Naive thymus-derived CD4-positive, alpha-beta T cell (primary cell): ENCODE measurements at regions not wholly inside any gene's neighbourhood (a gene's known extent, or its start where the extent isn't known, plus 50 kb on each side); places are given as distances from the start of the nearest gene placed in this dataset.
"Not testable (repeated sequence)": the region's sequence is repeated elsewhere in the genome, so short reads cannot be mapped to it uniquely, and the experiment has no call there.

Experiments used
- ATAC-seq: fragments of 150-1000 bp; cut with Tn5 transposase; 2 replicates; pipeline ENCODE4 v1.10.0; 2021; ENCODE audit warnings: mild to moderate bottlenecking, moderate library complexity
- CTCF ChIA-PET: fragments of 350-600 bp; sonication (Branson Sonifier 250); formaldehyde crosslinking; loops from one replicate; lab custom pipeline; 2021; ENCODE audit warnings: antibody characterized with exemption; lab: Charles Lee
- POLR2A ChIA-PET: fragments of 350-600 bp; sonication (Branson Sonifier 250); formaldehyde crosslinking; loops from one replicate; lab custom pipeline; 2021; ENCODE audit warnings: antibody characterized with exemption, inconsistent platforms; lab: Charles Lee
- DNase-seq, 9 donors: peaks; one replicate each; pipeline versions ENCODE4 v3.0.0 to v3.0.0-alpha.2; 2020 to 2022; ENCODE audit warnings: mixed read lengths in 1 of 9
- H3K27ac ChIP-seq: one replicate; pipeline ENCODE4 v1.7.0; 2013; ENCODE audit warnings: mild to moderate bottlenecking, low read depth, low read length, moderate library complexity
- H3K27me3 ChIP-seq, 2 donors: one replicate each; pipeline ENCODE4 v1.7.0; 2013; ENCODE audit warnings: low read length in 2 of 2, mild to moderate bottlenecking in 2 of 2, moderate library complexity in 2 of 2; ENCODE audit not compliant: control insufficient read depth in 2 of 2, insufficient read depth in 2 of 2
- H3K36me3 ChIP-seq, 3 experiments: 1 replicate in 2 of 3; 2 replicates in 1 of 3; pipeline ENCODE4 v1.7.0; 2013; ENCODE audit warnings: low read length in 3 of 3, mild to moderate bottlenecking in 3 of 3, moderate library complexity in 1 of 3; ENCODE audit not compliant: insufficient read depth in 3 of 3, control insufficient read depth in 2 of 3
- H3K4me1 ChIP-seq, 2 donors: one replicate each; pipeline ENCODE4 v1.7.0; 2013; ENCODE audit warnings: low read length in 2 of 2, mild to moderate bottlenecking in 2 of 2, moderate library complexity in 1 of 2; ENCODE audit not compliant: control insufficient read depth in 2 of 2, insufficient read depth in 2 of 2
- H3K4me3 ChIP-seq: 2 replicates; pipeline ENCODE4 v1.7.0; 2013; ENCODE audit warnings: mild to moderate bottlenecking, low read length
- H3K9me3 ChIP-seq, 3 experiments: 1 replicate in 2 of 3; 2 replicates in 1 of 3; pipeline ENCODE4 v1.7.0; 2013; ENCODE audit warnings: low read length in 3 of 3; ENCODE audit not compliant: control insufficient read depth in 2 of 3
- H3K27ac Mint-ChIP-seq, 9 donors: one replicate each; pipeline ENCODE4 v1.8.0; 2020 to 2022; ENCODE audit warnings: mixed read lengths in 9 of 9, mild to moderate bottlenecking in 8 of 9, moderate library complexity in 5 of 9, inconsistent platforms in 2 of 9
- H3K27me3 Mint-ChIP-seq, 5 donors: one replicate each; pipeline ENCODE4 v1.8.0; 2021 to 2022; ENCODE audit warnings: mixed read lengths in 5 of 5, mild to moderate bottlenecking in 1 of 5
- H3K36me3 Mint-ChIP-seq, 5 donors: one replicate each; pipeline ENCODE4 v1.8.0; 2020 to 2022; ENCODE audit warnings: mixed read lengths in 5 of 5, mild to moderate bottlenecking in 3 of 5, inconsistent platforms in 1 of 5
- H3K4me1 Mint-ChIP-seq, 7 donors: one replicate each; pipeline ENCODE4 v1.8.0; 2020 to 2022; ENCODE audit warnings: mixed read lengths in 7 of 7, mild to moderate bottlenecking in 3 of 7, inconsistent platforms in 1 of 7
- H3K4me3 Mint-ChIP-seq, 10 donors: one replicate each; pipeline ENCODE4 v1.8.0; 2020 to 2022; ENCODE audit warnings: mild to moderate bottlenecking in 10 of 10, mixed read lengths in 10 of 10, moderate library complexity in 6 of 10, inconsistent platforms in 2 of 10
- H3K9me3 Mint-ChIP-seq, 11 donors: one replicate each; pipeline ENCODE4 v1.8.0; 2020 to 2022; ENCODE audit warnings: mixed read lengths in 11 of 11, mild to moderate bottlenecking in 4 of 11, inconsistent platforms in 1 of 11, moderate library complexity in 1 of 11
- intact Hi-C, 2 donors: fragments of 100-400 bp; cut with micrococcal nuclease; formaldehyde crosslinking; loops; one replicate each; pipeline ENCODE4 v1.15.1; 2023

- intact Hi-C loops, H3K27me3 ChIP-seq, H3K4me3 ChIP-seq, H3K9me3 ChIP-seq, CTCF ChIA-PET, H3K4me1 ChIP-seq, H3K36me3 Mint-ChIP-seq, H3K27ac Mint-ChIP-seq, H3K4me1 Mint-ChIP-seq, H3K36me3 ChIP-seq, H3K4me3 Mint-ChIP-seq, H3K27ac ChIP-seq, POLR2A ChIA-PET, ATAC-seq, DNase-seq: not testable (repeated sequence)
- peaks cover 0 to 21% (median 11%) of the 10 kb centered on the region in 5 donors for H3K27me3 Mint-ChIP-seq
- H3K9me3 Mint-ChIP-seq: peaks cover 7 to 46% (median 18%) of the 10 kb centered on the region in 11 donors
Measured at GRCh38 chr17:34032305-34032704, 222.8 kb upstream of the CCL2 start.

GRCh38 chr17:34038786-34039185 is 216.3 kb upstream of the CCL2 start:
- H3K4me1 Mint-ChIP-seq, H3K4me3 ChIP-seq, H3K4me3 Mint-ChIP-seq, POLR2A ChIA-PET, H3K4me1 ChIP-seq, H3K27ac ChIP-seq, H3K27ac Mint-ChIP-seq, H3K27me3 ChIP-seq, CTCF ChIA-PET, H3K36me3 ChIP-seq, intact Hi-C loops, ATAC-seq, H3K36me3 Mint-ChIP-seq, H3K9me3 ChIP-seq, DNase-seq: not testable (repeated sequence)
- Mint-ChIP-seq H3K27me3 (peaks cover 0 to 15% (median 8%) of the 10 kb centered on the region in 5 donors), H3K9me3 (peaks cover 0 to 12% (median 5%) of the 10 kb centered on the region in 11 donors)

GRCh38 chr17:34039213-34039612 is 215.9 kb upstream of the CCL2 start:
- H3K27ac Mint-ChIP-seq, intact Hi-C loops, H3K4me1 ChIP-seq, CTCF ChIA-PET, H3K36me3 ChIP-seq, H3K36me3 Mint-ChIP-seq, POLR2A ChIA-PET, H3K27ac ChIP-seq, H3K27me3 ChIP-seq, H3K4me1 Mint-ChIP-seq, H3K4me3 ChIP-seq, DNase-seq, ATAC-seq, H3K4me3 Mint-ChIP-seq, H3K9me3 ChIP-seq: not testable (repeated sequence)
- H3K27me3 Mint-ChIP-seq: peaks cover 0 to 15% (median 8%) of the 10 kb centered on the region in 5 donors
- H3K9me3 Mint-ChIP-seq: peaks cover 0 to 11% (median 4%) of the 10 kb centered on the region in 11 donors

- H3K27ac Mint-ChIP-seq, H3K27me3 ChIP-seq, H3K4me1 Mint-ChIP-seq, POLR2A ChIA-PET, CTCF ChIA-PET, H3K4me3 Mint-ChIP-seq, intact Hi-C loops, H3K36me3 ChIP-seq, H3K9me3 ChIP-seq, H3K4me3 ChIP-seq, H3K36me3 Mint-ChIP-seq, H3K9me3 Mint-ChIP-seq, H3K4me1 ChIP-seq, H3K27ac ChIP-seq: not testable (repeated sequence)
- ATAC-seq (peak; percentile 89), DNase-seq (peak in 4 of 9 donors; percentile 3 to 29 (median 15))
- H3K27me3 Mint-ChIP-seq: peaks cover 0 to 15% (median 8%) of the 10 kb centered on the region in 5 donors
Measured at GRCh38 chr17:34039759-34040555, 215.1 kb upstream of the CCL2 start.

GRCh38 chr17:34045990-34046389 is 209.1 kb upstream of the CCL2 start:
- Histone ChIP-seq H3K36me3 (no peaks in the 10 kb centered on the region), H3K4me3 (no peak overlapping the region), H3K9me3 (no peaks in the 10 kb centered on the region), H3K27ac (no peak overlapping the region), H3K27me3 (no peaks in the 10 kb centered on the region), H3K4me1 (no peaks in the 10 kb centered on the region)
- peaks cover 0 to 9% (median under 1%) of the 10 kb centered on the region in 11 donors for H3K9me3 Mint-ChIP-seq
- H3K4me3 Mint-ChIP-seq: no peak overlapping the region
- intact Hi-C loops: no loop called here
- no peaks in the 10 kb centered on the region for H3K36me3 Mint-ChIP-seq
- no peak for DNase-seq
- ChIA-PET CTCF (no interaction called here), POLR2A (no interaction called here)
- H3K4me1 Mint-ChIP-seq: no peaks in the 10 kb centered on the region
- no peak for ATAC-seq
- no peak overlapping the region for H3K27ac Mint-ChIP-seq
- H3K27me3 Mint-ChIP-seq: peaks cover 0 to 16% (median 9%) of the 10 kb centered on the region in 5 donors

GRCh38 chr17:34051046-34051445 is 204.0 kb upstream of the CCL2 start:
- Histone ChIP-seq H3K4me3 (no peak overlapping the region), H3K36me3 (no peaks in the 10 kb centered on the region), H3K9me3 (no peaks in the 10 kb centered on the region), H3K4me1 (no peaks in the 10 kb centered on the region), H3K27me3 (no peaks in the 10 kb centered on the region), H3K27ac (no peak overlapping the region)
- DNase-seq: no peak
- peaks cover 0 to 2% (median 0%) of the 10 kb centered on the region in 7 donors for H3K4me1 Mint-ChIP-seq
- H3K36me3 Mint-ChIP-seq: no peaks in the 10 kb centered on the region
- H3K9me3 Mint-ChIP-seq: peaks cover 0 to 11% (median 4%) of the 10 kb centered on the region in 11 donors
- no peak overlapping the region for H3K27ac Mint-ChIP-seq
- POLR2A ChIA-PET: no interaction called here
- intact Hi-C loops: no loop called here
- peaks cover 0 to 29% (median 22%) of the 10 kb centered on the region in 5 donors for H3K27me3 Mint-ChIP-seq
- CTCF ChIA-PET: interaction anchor here (0.7 kb wide), 1 partner anchor 9 kb away, joined by 4 read pairs; no protein-coding TSS in a partner anchor
- ATAC-seq: no peak
- H3K4me3 Mint-ChIP-seq: no peak overlapping the region

- DNase-seq (no peak), ATAC-seq (no peak)
- peaks cover 0 to 2% (median 0%) of the 10 kb centered on the region in 7 donors for H3K4me1 Mint-ChIP-seq
- Histone ChIP-seq H3K27ac (no peak overlapping the region), H3K27me3 (no peaks in the 10 kb centered on the region), H3K4me1 (no peaks in the 10 kb centered on the region), H3K4me3 (no peak overlapping the region), H3K9me3 (no peaks in the 10 kb centered on the region), H3K36me3 (no peaks in the 10 kb centered on the region)
- intact Hi-C loops: no loop called here
- H3K27me3 Mint-ChIP-seq: peaks cover 0 to 49% (median 27%) of the 10 kb centered on the region in 5 donors
- no peak overlapping the region for H3K27ac Mint-ChIP-seq
- peaks cover 0 to 19% (median 5%) of the 10 kb centered on the region in 11 donors for H3K9me3 Mint-ChIP-seq
- ChIA-PET CTCF (no interaction called here), POLR2A (no interaction called here)
- no peaks in the 10 kb centered on the region for H3K36me3 Mint-ChIP-seq
- H3K4me3 Mint-ChIP-seq: no peak overlapping the region
Measured at GRCh38 chr17:34054495-34054894, 200.6 kb upstream of the CCL2 start.
